Activated T-helper 1 cell treated with anti-CD3 and anti-CD28 coated beads, Interleukin-2, amount 50 U/mL, for 16 hours (primary cell): ENCODE measurements at regions not wholly inside any gene's neighbourhood (a gene's known extent, or its start where the extent isn't known, plus 50 kb on each side); places are given as distances from the start of the nearest gene placed in this dataset.
"Not testable (repeated sequence)": the region's sequence is repeated elsewhere in the genome, so short reads cannot be mapped to it uniquely, and the experiment has no call there.

Experiments
- DNase-seq, 2 donors: peaks; one replicate each; pipeline ENCODE4 v3.0.0-alpha.2; 2020; ENCODE audit warnings: low read depth in 1 of 2, low spot score in 1 of 2

- no peak for DNase-seq
Observed at GRCh38 chr1:212495766-212496494, 63.2 kb downstream of the NENF start.

- DNase-seq = no peak
Observed at GRCh38 chr1:212496682-212497081, 64.0 kb downstream of the NENF start.

DNA sequence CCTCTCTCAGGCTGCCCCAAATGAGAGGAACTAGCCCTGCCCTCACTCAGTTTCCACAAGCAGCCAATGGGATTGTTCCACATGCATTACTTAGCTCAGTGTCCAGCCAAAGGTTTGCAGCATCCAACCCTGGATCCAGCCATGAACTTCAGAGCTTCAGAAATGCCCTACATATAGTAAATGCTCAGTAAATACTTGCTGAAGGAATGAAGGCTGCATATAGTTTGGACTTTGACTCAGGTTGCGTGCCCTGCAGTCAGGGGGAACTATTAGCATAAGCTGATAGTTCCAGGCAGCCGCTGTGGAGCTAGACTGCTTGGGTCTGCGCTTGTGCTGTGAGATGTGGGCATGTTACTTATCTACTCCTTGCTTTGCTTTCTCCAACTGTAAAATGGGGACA is 64.8 kb downstream of the NENF start:
- DNase-seq = no peak

DNA sequence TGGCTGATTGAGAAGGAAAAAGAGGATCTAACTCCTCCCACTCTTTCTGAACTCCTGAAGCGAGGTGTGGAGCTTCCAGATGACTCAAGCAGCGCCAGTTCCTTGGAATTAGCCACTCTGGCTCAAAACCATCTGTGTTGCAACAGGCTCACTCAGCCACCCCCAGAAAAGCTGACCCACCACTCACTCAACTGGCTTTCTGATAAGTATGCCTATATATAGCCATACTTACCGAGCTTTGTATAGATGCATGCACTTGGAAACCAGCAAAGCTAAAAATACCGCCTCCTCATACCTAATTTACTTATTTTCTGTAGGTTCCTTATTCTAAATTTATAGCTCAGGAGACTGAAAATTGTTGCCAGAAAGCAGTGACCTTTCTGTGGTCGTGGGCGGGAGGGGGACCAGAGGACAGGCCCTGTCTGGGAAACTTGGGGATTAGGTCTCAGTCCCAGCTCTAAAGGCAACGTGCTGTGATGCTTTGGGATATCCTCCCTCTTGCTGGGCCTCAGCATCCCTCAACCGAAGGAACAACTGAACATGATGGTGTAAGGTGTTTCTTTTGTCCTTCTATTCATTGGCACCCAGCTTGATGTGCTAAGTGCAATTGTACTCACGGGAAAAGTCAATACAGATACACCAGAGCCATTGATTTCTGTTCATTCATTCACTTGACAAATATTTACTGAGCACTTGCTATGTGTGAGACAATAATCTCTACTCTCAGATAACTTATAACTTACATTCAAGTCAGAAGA is 65.7 kb downstream of the NENF start:
- no peak for DNase-seq

- no peak for DNase-seq
Observed at GRCh38 chr1:212500351-212500750, 67.6 kb downstream of the NENF start.

GRCh38 chr1:212500983-212501382 is 68.3 kb downstream of the NENF start:
- DNase-seq = no peak

GRCh38 chr1:212503714-212504113 is 71.0 kb downstream of the NENF start:
- no peak for DNase-seq

DNA sequence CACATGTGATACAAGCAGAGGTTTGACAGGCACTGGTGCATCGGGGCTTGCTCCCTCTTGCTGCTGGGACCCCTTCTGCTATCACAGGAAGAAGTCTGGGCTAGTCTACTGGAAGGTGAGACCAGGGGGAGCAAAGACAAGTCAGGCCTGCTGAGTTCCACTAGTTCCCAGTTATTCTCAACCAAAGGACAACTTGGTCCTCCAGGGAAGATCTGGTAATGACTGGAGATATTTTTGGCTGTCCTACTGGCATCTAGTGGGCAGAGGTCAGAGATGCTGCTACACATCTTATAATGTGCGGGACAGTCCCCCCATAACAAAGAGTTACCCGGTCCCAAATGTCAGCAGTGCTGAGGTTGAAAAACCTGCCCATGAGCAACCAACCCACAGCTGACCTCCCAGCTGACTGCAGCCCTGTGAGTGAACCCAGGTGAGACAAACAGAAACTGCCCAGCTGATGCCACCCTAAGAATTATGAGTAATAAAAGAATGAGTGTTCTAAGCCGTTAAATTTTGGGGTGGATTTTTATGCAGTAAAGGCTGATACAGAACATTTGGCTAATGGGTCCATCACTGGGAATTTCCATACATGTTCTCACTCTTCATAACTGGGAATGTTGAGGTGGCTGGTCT is 71.6 kb downstream of the NENF start:
- DNase-seq = no peak

DNA sequence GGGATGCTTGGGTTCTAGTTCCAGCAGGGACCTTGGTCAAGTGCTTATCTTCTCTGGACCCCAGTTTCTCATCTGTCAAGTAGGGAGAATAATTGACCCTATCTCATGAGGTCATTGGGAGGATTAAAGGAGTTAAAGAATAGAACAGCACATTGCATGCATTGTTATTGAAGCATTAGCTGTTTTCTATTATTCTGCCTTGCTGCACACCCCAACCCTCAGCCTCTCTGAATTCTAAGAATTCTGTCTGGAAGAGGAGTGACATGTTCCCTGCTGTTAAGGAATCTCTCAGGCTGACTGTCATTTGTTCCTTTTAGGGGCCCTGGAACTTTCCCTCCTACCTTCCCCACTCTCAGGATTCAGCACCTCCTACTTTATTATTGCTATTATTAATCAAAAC is 73.9 kb downstream of the NENF start:
- DNase-seq = no peak

- DNase-seq = no peak
Observed at GRCh38 chr1:212507369-212507768, 74.6 kb downstream of the NENF start.

GRCh38 chr1:212512816-212513559 is 80.3 kb downstream of the NENF start:
- no peak for DNase-seq

DNA sequence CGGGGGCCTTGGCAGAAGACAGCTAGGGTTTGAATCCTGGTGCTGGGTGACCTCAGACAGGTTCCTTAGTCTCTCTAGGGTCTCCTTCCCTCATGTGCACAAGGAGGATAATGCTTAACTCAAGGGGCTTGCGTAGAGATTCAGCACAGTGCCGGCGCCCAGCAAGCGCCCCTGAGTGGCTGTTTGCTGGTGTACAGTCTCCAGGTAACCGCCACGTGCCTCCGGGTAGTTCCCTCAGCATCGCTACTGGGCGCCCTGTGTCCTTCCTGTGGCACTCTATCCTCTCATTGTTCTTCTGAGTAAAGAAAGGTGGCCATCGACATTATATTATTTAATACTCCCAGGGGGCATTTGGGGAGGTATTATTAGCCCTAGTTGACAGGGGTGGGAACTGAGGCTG is 80.9 kb downstream of the NENF start:
- DNase-seq = no peak

GRCh38 chr1:212514056-212514614 is 81.4 kb downstream of the NENF start:
- no peak for DNase-seq

DNA sequence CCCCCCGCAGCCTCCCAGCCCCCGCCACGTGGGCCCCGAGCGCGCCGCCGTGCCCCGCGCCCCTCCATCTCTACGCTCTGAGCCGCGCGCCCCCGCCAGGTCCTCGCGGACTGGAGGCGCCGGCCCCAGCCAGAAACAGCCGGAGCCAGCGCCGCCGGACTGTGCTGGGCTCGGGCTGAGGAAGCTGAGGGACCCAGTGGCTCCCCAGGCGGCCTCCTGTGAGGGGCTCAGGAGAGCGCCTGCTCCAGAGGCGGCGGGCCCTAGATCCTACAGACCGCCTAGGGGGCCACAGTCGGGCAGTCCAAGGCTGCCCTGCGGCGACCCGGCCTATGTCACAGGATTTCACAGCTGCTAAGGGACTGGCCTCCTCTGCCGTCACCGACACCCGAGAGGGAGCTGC is 82.1 kb downstream of the NENF start:
- DNase-seq = no peak

- DNase-seq = no peak
Observed at GRCh38 chr1:212515329-212515760, 82.6 kb downstream of the NENF start.

GRCh38 chr1:212516012-212516411 is 83.3 kb downstream of the NENF start:
- DNase-seq = not testable (repeated sequence)

DNA sequence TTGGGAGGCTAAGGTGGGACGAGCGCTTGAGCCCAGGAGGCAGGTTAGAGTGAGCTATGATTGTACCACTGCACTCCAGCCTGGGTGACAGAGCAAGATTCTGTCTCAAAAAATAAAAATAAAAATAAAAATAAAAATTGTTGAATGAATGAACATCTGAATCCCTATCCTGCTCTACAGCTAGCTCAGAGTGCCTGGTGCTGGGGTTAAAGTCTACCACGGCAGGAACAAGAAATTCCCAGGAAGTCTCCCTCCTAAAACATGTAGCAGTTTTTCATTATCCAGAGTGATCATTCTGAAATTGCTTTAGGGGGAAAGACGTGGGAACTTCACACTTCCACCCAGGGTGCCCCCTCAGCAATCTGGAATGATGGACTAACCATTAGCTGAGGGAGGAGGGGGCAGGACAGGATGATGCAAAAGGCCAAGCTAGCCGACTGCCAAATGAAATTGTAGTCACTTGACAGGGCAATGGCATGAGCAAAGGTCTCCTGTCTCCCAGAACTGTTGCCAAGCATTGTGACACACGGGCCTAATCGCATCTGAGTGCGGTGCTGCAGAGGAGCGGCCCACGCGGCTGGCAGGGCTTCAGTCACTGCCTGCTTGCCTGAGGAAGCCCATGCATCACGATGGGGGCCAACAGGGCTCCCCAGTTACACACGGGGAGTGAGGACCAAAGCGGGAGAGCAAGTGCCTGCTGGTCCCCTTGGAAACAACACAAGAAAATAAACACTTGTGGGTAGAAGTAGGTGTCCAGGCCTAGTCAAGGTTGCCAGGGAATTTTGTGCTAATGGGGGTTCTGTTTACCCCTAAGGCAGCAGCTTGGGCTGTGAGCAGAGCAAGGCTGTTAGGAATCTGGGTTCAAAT is 85.7 kb downstream of the NENF start:
- DNase-seq = no peak

- no peak for DNase-seq
Observed at GRCh38 chr1:212519131-212519530, 86.4 kb downstream of the NENF start.

DNA sequence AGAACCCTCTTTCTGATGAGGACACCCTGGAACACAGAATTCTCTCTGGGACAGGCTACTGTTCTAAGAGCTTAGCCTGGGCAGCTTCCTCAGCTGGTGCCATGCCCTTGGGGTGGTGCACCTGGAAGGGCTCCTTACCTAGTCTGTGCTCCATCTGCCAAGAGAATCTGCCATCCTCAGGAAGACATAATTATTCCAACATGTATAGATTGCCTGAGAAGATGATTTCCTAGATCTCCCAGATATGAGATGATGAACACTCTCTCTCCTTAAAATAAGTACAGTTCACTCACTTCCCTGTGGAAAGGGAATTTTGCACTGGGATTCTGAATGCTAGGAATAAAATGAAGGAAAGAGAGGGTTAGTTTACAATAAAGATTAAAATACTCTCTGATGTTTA is 87.6 kb downstream of the NENF start:
- no peak for DNase-seq

GRCh38 chr1:212520746-212521145 is 87.8 kb upstream of the ATF3 start:
- DNase-seq = no peak
